ENCODE measurements at regions not wholly inside any gene's neighbourhood (a gene's known extent, or its start where the extent isn't known, plus 50 kb on each side); places are given as distances from the start of the nearest gene placed in this dataset.
A peak's percentile ranks its signal among the peaks of the same experiment; 100 is the strongest.

DNA sequence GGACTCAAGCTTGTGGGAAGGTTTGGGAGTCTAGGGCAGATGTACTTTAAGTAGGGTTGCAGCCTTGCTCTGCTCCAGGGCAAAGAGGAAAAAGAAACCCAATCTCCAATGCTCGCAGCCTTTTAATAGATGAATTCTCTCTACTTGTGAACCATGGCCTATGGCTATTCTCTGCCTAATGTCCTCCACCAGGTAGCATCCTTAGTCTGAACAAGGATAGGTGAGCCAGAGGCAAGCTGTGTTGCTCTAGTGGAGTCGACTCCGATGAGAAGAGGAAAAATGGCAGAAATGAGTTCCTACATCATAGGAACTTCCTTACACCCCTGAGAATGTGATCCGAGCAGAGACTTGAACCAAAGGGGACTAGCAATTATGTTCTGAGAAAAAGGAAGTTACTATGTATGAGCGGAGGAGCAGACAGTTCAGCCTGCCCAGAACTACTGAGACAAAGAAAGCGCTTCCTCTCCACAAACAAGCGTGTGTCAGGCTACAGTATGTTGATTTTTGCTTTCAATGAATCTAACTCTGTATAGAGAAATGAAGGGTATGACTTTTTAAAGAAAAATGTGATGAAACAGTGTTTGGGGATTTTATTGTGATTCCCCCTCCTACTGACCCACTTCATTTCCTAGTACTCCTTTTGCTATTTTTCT lies 153.6 kb upstream of the ARID2 start:
- DNase-seq (ENCODE audit: low read depth): no peak
- TF ChIP-seq, protein P1, sequence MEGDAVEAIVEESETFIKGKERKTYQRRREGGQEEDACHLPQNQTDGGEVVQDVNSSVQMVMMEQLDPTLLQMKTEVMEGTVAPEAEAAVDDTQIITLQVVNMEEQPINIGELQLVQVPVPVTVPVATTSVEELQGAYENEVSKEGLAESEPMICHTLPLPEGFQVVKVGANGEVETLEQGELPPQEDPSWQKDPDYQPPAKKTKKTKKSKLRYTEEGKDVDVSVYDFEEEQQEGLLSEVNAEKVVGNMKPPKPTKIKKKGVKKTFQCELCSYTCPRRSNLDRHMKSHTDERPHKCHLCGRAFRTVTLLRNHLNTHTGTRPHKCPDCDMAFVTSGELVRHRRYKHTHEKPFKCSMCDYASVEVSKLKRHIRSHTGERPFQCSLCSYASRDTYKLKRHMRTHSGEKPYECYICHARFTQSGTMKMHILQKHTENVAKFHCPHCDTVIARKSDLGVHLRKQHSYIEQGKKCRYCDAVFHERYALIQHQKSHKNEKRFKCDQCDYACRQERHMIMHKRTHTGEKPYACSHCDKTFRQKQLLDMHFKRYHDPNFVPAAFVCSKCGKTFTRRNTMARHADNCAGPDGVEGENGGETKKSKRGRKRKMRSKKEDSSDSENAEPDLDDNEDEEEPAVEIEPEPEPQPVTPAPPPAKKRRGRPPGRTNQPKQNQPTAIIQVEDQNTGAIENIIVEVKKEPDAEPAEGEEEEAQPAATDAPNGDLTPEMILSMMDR (conservative IDR thresholded peaks at IDR 0.05; ENCODE audit: low read depth, low read length): no peak
- no peak overlapping the region for H3K4me3 ChIP-seq (ENCODE audit: low read depth, low read length)

- no peak for DNase-seq (ENCODE audit: low read depth)
- no peak overlapping the region for H3K4me3 ChIP-seq (ENCODE audit: low read depth, low read length)
- TF ChIP-seq, protein P1 (conservative IDR thresholded peaks at IDR 0.05; ENCODE audit: low read depth, low read length): no peak
These were observed 151.6 kb upstream of the ARID2 start for GRCh38 chr12:45577844-45578399.

- DNase-seq (ENCODE audit: low read depth): no peak
- TF ChIP-seq, protein P1 (conservative IDR thresholded peaks at IDR 0.05; ENCODE audit: low read depth, low read length): no peak
- no peak overlapping the region for H3K4me3 ChIP-seq (ENCODE audit: low read depth, low read length)
These were observed 149.0 kb upstream of the ARID2 start for GRCh38 chr12:45580356-45580969.

GRCh38 chr12:45581112-45581511 lies 148.4 kb upstream of the ARID2 start:
- no peak overlapping the region for H3K4me3 ChIP-seq (ENCODE audit: low read depth, low read length)
- TF ChIP-seq, protein P1 (conservative IDR thresholded peaks at IDR 0.05; ENCODE audit: low read depth, low read length): no peak
- no peak for DNase-seq (ENCODE audit: low read depth)

DNA sequence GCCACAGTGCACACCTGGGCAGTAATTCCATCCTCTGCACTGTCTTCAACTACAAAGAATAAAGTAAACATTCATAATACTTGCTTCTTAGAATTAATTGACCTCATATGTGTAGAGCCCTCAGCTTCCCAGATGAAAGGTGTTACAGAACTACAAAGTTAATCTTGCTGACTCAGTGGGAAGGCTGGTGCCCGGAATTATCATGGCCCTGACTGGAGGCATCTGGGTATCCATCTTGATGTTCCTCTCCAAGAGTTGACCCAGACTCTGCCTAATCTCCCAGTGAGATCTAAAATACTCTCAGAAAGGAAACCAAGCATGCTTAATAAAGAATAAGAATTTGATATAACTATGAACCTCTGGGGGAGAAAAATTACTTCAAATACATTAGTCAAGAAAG lies 147.0 kb upstream of the ARID2 start:
- TF ChIP-seq, protein P1 (conservative IDR thresholded peaks at IDR 0.05; ENCODE audit: low read depth, low read length): no peak
- no peak overlapping the region for H3K4me3 ChIP-seq (ENCODE audit: low read depth, low read length)
- no peak for DNase-seq (ENCODE audit: low read depth)

GRCh38 chr12:45582986-45583659 lies 146.4 kb upstream of the ARID2 start:
- peak; percentile 41 for DNase-seq (ENCODE audit: low read depth)
- H3K4me3 ChIP-seq (ENCODE audit: low read depth, low read length): no peak overlapping the region
- TF ChIP-seq, protein P1 (conservative IDR thresholded peaks at IDR 0.05; ENCODE audit: low read depth, low read length): no peak
